COLO829 (cell line): ENCODE measurements at regions not wholly inside any gene's neighbourhood (a gene's known extent, or its start where the extent isn't known, plus 50 kb on each side); places are given as distances from the start of the nearest gene placed in this dataset.
"Not testable (repeated sequence)": the region's sequence is repeated elsewhere in the genome, so short reads cannot be mapped to it uniquely, and the experiment has no call there.

Experiments
- DNase-seq: peaks from one replicate; pipeline ENCODE4 v3.0.0; 2012; ENCODE audit warnings: low spot score

DNA sequence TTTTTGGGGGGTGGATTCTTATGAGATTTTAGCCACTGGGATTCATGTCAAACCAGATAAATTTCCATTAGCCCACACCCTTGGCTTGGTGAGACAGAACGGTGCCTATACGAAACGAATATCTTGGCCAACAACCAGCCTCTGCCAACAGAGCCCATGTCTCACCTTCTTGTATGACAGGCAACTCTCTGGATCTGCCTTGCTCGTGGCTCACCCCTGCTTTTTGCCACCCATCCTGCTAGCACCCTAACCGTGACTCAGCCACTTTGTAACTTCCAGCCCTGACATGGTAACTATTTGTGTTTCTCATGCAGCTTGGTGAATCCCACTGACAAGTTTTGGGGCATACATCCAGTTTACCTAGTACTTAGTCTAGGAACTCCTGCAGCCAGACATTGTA is 457.0 kb downstream of the SPATA31D1 start:
- DNase-seq, result no peak

DNA sequence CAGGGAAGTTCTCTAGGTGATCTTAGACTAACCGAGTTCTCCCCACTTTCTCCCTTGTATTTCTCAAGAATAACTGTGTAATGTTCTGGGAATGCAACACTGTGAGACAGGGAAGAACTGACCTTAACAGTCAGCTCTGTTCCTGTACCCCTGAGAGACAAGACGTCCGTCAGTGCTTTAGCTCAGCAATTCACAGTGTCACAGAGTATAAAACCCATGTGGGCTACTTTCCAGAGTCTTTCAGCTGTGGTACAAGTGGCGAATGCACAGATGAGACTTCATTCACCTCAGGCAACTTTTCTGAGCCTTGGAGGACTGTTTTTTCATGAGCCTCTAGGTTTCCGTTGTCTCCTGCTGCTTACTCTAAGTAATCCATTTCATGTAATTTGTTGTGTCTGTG is 458.8 kb downstream of the SPATA31D1 start:
- DNase-seq, result no peak

DNA sequence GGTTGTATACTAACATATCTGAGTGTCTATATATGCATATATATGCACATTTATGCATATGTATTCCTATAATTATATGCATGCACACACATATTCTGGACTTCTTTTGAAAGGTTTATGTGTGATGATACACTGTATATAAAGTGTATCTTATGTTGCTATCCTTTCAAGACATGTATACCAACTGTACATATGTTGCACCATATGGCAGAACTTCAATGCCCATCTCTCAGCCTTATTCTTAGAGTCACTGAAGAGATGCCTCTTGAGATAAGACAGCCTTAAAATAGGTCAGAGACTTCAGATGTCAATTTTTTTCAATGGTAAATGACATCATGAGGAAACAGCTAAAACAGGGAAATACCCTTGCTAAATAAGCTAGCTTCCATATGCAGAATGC is 461.4 kb downstream of the SPATA31D1 start:
- DNase-seq, result no peak

DNA sequence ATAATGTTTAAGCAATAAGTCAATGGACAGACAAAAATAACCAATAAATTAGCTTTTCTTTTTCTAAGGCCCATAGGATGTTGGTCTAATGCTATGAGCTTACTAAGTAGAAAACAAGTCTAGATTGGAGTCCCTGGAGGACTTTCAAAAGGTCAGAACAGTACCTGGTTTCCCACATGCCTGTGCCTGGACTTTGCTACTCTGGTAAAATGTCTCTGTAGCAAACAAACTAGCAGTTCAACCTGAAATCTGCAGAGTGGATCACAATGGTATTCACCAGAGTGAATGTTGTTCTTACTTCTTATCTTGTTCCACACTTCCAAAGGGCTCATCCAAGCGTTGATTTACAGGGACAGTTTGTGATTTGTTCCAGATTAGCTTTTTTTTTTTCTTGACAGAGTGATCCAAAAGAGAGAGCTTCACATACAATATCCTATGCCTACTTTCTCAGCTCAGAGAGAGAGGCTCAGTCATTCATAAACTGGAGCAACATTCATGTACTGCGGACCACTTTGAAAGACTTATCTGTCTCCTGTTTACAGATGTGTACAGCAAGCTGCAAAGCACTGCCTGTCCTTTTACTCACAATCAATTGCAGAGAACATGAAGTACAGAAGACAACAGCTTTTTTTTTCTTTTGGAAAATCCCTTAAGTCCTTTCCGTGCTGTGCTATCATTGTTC is 466.1 kb downstream of the SPATA31D1 start:
- DNase-seq, result no peak

DNA sequence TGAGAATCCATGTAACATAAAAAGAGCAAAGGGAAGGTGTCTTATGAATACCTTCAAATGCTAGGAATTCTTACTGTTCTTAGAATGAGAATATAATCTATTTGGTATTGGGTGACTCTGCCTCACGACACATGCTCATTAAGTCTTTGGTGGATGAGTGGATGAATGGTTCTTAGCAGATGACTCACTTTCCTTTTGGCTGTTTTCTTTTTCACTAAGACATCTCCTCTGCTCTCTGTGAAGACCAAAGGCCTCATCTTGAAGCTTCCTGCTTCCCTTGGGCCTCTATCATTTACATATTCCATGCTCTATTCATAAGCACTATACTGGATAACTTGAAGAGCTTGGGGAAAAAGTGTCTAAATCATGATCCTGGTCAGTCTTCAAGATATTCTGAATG is 468.1 kb downstream of the SPATA31D1 start:
- DNase-seq, result peak; percentile 22

DNA sequence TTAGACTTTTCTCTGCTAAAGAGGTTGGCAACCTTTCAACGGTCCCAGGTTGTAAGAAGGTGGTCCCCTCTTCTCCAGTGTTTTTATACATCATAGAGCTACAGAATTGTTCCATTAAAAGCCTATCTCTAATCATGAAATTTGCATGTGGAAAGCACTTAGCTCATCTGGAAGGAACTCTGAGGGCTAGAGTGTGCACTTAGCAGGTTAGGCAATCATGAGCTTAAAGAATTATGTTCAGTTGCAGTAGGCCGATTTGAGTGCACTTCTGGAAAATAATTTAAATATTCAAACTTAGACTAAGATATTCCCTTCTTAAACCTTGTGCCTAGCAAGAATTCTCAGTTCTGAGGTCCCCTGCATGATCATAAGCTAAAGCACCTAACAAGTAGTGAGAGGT is 468.7 kb downstream of the SPATA31D1 start:
- no peak for DNase-seq

DNA sequence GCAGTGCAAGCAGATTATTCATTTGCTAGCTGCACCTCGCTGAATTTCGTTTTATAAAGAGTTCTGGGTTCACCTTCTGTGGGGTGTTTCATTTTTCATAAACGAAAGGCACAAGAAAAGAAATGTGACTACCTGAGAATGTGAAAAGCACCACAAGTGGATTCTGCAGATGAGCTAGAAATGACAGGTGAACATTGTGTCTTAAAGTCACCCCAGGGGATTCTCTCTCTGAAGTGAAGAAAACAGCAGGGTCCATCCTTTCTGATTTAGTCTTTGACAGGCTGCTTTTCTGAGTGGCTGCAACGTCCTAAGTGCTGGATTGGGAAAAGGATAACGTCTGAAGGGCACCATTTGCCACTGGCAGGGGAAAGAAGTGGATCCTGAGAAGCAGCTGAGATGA is 469.3 kb downstream of the SPATA31D1 start:
- DNase-seq, result no peak

DNA sequence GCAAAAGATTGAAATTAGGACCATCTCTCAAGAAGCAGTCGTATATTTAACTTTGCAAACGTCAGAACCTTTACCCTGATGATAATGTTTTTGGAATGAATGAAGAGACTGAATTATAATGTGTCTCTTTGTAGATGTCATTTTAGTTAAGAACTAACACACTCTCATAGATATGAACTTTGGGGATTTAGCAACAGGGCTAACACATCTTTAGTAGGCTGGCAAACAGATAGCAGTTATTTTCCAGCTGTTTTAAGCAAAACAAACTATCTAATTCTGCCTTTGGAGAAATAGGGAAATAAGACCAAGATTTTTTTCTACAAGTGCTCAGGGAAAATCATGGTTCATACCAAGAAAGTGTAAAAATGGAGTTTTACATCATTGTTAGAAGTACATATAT is 469.7 kb downstream of the SPATA31D1 start:
- DNase-seq, result no peak

DNA sequence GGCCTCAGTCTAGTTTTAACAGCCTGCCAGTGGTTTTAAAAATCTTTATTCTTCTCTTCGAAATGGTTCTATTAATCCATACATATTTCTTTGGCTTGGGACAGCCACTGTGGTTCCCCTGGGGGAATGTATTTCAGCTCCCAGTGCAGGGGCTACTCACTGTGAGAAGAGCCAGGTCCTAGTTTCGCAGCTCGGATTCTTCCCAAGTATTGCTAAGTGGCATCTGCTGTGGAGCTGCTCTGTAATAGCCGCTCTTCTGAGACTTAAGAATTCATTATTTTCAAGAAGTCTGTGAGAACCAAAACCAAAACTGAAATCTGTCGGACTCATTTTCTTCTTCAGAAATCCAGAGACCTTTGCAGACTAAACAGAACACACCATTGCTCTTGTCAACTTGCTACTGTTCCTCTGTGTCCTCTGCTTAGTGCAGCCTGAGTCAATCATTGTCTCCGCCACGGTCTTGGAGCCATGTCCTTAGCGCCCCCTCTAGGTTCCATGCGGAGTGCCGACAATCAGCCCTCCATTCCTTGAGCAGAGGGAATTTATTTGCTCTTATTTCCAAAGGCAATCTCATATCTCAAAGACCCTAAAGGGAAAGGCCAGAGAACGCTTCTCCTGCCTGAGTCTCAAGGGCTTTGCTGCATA is 478.2 kb downstream of the SPATA31D1 start:
- DNase-seq, result no peak

DNA sequence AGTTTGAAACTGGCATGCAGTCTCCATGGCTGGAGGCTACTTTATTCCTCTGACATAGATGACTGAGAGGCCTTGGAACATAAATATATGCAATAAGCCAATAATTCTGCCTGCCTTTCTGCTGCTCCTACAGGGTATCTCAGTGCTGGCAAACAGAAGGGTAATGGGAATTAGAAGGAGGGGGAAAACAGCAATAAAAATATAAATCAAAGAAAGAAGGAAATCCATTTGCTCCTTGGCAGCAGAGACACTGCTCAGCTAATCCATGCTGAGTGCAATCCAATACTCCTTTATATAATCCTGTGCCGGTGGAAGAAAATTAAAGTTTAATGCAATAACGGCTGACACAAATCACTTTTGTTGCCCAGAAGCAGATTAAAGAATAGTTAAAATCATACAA is 478.9 kb downstream of the SPATA31D1 start:
- DNase-seq, result no peak

DNA sequence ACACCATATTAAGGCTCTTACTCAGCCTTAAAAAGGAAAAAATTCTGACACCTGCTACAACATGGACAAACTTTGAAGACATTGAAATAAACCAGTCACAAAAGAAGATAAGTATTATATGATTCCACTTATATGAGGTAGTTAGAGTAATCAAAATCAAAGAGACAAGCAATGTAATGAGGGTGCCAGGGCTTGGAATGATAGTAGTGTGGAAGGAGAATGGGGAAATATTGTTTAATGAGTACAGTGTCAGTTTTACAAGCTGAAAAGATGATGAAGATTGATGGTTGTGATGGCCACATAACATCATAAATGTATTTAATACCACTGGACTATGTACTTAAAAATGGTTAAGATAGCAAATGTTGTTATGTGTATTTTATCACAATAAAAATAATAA is 485.7 kb downstream of the SPATA31D1 start:
- DNase-seq, result no peak

DNA sequence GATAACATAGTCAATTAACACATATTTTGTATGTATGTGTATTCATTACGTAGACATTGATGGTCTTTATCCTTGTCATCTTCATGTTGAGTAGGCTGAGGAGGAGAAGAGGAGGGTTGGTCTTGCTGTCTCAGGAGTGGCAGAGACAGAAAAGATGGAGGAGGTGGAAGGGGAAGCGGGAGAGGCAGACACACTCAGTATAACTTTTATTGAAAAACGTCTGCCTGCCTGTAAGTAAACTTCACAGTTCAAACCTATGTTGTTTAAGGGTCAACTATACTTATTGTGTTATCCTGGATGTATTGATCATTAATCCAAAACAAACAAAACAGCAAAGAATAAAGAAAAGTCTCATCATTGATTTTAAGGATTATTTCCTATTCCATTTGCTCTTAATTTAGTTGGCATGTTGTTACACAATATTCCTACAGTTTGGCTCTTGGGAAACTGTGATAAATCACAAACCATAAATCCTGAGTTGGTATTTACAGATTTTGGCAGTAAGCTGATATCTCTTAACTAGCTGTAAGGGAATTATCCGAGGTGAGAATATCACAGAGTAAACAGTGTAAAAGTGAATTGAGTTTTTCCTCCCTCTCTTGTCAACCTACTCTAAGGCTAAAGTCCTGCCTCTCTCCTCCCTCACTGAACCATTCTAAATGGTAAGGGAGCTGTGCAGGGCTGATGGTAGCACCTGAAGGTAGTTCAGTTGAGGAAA is 487.2 kb downstream of the SPATA31D1 start:
- DNase-seq, result no peak

DNA sequence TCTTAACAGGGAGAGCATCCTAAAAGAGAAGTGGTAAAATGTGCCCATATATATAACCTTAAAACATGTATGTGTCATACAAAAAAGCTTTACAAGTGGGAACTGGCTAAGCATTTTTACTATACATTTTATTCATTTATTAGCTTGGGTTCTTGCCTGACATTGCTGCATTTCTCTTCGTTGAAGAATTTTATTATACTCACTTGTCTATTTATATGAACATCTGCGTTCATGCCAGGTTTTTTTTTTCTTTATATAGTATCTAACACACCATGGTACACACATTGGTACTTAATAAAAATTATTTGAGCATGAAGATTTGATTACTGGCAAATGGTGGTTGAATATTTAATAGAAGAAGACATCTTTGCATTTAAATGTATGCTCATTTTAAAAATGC is 492.3 kb downstream of the SPATA31D1 start:
- no peak for DNase-seq

DNA sequence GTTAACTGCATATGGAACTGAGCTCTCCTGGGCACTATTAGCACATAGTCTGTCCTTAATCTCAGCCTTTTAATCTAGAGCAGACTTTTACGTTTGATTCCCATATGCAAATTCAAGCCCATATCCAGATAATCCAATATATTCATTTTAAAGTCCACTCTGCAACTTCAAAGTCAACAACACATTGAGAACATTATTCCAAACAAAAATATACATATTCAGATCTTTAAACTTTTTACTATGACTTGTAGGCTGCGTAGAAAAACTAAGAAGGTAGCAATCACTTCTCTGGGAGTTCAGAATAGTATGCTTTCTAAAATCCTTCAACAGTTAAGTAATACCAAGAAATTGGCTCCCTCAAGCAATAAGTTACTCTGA is 499.4 kb downstream of the SPATA31D1 start:
- no peak for DNase-seq

DNA sequence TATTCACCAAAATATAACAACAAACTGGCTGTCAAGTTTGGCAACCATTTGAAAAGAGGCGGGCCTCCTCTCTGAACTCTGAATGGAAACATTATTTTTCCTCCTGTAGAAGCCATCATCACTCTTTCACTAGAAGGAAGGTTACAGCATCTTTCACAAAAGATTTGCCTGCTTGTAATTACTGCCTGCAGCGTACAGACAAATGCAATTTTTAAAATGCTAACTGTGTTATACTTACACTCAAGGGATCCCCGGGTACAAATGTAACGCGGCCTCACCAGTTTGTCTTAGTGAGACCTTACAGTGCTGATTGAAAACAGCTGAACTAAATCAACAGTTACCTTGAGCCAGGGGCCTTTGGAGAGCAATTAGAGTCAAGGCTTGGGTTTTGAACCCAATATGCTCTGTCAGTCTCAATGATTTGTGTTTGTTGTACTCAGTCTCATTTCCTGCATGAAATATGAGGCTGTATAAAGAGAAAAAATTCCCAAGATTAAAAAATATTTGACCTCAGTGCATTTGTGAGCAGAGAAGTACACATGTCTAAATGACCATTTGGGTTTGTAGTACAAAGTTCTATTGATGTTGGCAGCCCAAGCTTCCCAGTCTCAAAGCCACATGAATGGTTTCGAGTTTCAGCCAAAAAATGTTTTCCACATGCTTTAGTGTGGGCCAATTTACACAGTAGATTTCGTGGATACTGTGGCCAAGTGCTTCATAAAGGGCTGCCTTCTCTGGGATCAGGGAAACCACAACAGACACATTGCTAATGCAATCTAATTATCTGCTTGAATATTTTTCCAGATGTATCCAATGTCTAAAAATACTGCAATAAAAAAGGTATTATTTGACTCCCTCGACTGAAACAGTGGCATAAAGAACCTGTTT is 500.0 kb downstream of the SPATA31D1 start:
- DNase-seq, result peak; percentile 95

DNA sequence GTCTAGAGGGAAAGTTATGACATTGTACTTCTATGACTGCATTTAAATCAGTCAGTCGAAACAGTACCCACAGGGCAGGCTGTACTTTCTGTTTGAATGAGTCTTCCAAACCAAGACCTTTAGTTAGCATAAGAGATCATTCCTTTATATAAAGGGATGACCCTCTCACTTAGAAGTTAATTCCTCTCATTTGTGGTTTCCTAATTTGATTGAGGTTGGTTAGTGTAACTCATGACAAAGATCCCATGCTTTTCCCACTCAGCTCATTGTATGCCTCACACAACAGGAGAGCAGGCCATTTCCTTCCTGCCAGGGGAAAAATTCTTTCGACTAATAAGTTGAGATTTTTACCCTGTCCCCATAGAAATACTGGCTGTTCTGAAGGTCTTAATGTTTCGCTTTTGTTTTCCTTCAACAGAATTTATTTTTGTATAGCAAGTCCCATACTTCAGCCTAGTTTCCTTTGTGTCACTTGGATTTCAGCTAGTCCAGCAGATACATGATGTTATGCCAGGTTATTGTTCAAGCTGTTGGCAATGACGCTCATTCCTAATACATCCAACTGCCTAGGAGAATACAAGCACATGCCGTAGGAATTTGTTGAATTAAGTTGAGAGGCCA is 500.7 kb downstream of the SPATA31D1 start:
- DNase-seq, result no peak

DNA sequence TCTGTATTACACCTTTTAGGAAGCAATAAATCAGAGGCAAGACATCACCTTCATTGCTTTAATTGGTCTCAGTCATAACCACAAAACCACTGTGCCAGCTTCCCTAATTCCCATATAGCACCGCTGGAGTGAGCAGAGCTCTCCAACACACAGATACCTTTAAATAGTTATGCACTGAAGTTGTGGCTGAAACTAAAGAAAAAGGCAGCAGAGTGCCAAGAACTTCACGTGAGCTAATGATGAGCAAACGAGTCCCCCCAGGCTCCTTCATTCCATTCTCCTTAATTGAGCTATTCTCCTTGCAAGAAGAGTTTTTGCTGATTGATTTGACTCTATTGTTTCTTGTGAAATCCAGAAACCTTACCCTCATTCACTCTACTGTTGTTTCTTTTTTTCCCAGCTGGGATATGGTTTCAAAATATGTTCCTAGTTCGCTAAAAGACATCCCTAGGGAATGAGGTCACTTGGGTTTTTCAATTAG is 501.5 kb downstream of the SPATA31D1 start:
- peak; percentile 55 for DNase-seq

DNA sequence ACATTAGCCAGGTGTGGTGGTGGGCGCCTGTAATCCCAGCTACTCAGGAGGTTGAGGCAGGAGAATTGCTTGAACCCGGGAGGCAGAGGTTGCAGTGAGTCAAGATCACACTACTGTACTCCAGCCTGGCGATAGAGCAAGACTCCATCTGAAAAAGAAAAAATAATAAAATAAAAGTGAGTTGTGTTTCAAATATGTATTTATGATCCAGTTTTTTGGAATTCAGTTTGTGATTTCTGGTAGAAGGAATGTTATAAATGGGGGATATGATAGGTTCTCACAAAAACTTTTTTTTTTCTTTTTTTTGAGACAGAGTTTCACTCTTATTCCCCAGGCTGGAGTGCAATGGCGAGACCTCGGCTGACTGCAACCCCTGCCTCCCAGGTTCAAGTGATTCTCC is 502.2 kb downstream of the SPATA31D1 start:
- not testable (repeated sequence) for DNase-seq

DNA sequence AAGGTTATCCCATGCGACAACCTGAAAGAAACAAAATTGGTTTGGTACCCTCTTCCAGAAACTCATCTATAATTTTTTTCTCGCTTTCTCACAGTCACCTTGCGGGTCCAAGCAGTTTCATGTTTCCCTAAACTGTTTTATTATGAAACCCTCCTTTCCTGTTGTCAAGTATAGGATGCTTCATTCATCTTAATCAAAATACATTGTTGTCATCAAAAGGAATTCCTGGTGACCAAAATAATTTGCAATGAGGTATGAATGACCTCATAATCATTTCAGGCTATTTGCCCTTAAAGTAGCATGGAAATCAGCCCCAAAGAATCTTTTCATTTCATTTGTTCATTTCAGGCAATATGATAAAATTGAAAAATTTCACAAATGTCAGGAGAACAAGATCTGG is 503.0 kb downstream of the SPATA31D1 start:
- no peak for DNase-seq

DNA sequence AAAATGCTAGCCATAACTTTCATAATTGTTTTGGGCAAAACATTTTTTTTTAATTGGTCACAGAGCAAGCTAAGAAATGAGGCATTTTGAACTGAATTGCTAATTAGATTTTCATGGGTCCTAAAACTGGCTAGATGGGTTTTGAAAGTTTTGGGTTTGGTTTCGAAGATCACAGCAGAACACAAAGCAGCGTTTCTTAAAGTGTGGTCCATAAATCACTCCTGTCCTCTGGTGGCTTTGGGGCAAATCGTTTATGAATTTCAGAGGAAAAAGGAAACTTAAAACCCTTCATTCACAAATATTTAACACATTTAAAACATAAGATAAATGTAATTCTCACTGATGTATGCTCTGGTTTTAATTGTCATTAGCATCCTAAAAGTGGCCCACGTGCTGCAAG is 503.7 kb downstream of the SPATA31D1 start:
- no peak for DNase-seq

DNA sequence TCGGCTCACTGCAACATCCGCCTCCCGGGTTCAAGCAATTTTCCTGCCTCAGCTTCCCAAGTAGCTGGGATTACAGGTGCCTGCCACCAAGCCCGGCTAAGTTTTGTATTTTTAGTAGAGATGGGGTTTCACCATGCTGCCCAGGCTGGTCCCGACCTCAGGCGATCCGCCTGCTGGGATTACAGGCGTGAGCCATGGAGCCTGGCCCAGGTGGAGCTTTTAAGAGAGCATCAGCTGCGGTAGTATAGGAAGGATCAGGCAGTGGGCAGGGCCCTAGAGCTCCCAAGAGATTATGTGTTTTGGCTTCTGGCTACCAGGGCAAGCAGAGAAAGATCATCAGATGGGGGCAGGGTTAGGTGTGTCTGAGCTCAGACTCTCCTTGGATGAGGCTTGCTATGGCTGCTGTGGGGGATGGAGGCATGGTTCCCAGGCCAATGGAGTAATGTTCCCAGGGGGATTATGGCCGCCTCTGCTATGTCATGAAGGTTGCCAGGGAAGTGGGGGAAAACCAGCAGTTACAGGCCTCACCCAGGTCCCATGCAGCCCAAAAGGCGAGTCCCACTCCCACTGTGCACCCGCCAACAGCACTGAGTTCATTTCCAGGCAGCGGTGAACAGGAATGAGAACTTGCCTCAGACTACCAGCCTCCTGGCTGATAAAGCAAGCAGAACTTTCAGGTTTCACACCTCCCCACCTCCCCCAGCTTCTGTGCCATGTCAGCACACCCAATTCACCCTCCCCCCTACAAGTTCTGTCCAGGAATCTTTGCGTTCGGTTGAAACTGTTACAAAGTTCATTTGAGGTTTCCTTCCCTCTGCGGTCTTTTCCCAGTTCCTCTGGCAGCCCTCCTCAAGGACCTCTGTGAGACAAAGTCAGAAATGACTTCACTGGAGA is 507.6 kb downstream of the SPATA31D1 start:
- DNase-seq, result no peak
